Vagina (tissue), 2 donors: ENCODE measurements at regions not wholly inside any gene's neighbourhood (a gene's known extent, or its start where the extent isn't known, plus 50 kb on each side); places are given as distances from the start of the nearest gene placed in this dataset.
A peak's percentile ranks its signal among the peaks of the same experiment; 100 is the strongest.

Source experiments
- DNase-seq, 2 donors: peaks; one replicate each; pipeline ENCODE4 v3.0.0-alpha.2; 2017; ENCODE audit errors: extremely low spot score in 2 of 2
- H3K27ac ChIP-seq: fragments of 200-600 bp; sonication (generic); one replicate; pipeline ENCODE4 v1.5.1; 2019
- H3K27me3 ChIP-seq: fragments of 200-600 bp; sonication (generic); one replicate; pipeline ENCODE4 v1.5.1; 2019
- H3K36me3 ChIP-seq, 2 donors: fragments of 200-600 bp; sonication (generic); one replicate each; pipeline ENCODE4 v1.5.1; 2017 to 2019
- H3K4me1 ChIP-seq: fragments of 200-600 bp; sonication (generic); one replicate; pipeline ENCODE4 v1.5.1; 2019
- H3K4me3 ChIP-seq, 2 donors: fragments of 200-600 bp; sonication (generic); 1 replicate in 1 of 2; 2 replicates in 1 of 2; pipeline ENCODE4 v1.5.1; 2016 to 2019
- H3K9me3 ChIP-seq: fragments of 200-600 bp; sonication (generic); one replicate; pipeline ENCODE4 v1.5.1; 2019
- CTCF ChIP-seq, 3 experiments: fragments of 450-650 bp in 2 of 3; fragments of 200-600 bp in 1 of 3; sonication (generic) in 1 of 3; IDR thresholded peaks; one replicate each; pipeline ENCODE4 v1.5.1; 2017 to 2019; ENCODE audit warnings: antibody characterized with exemption in 3 of 3, mild to moderate bottlenecking in 2 of 3, moderate library complexity in 2 of 3
- POLR2A ChIP-seq, 2 donors: fragments of 450-650 bp; IDR thresholded peaks; one replicate each; pipeline ENCODE4 v1.6.1; 2017; ENCODE audit warnings: antibody characterized with exemption in 2 of 2, mild to moderate bottlenecking in 2 of 2, moderate library complexity in 2 of 2
- POLR2AphosphoS5 ChIP-seq, 2 donors: sonication (generic); formaldehyde crosslinking; IDR thresholded peaks; one replicate each; pipeline ENCODE4 v1.9.0; 2017; ENCODE audit warnings: antibody characterized with exemption in 2 of 2, mild to moderate bottlenecking in 2 of 2, low read depth in 1 of 2; ENCODE audit not compliant: insufficient read depth in 1 of 2
- intact Hi-C: fragments of 100-400 bp; cut with DNase I; formaldehyde crosslinking; loops from one replicate; pipeline ENCODE4 v1.15.1; 2023

- TF ChIP-seq POLR2A (IDR thresholded peaks at IDR 0.05): no peak
- no peak for TF ChIP-seq CTCF (IDR thresholded peaks at IDR 0.05)
- no peak for TF ChIP-seq POLR2AphosphoS5 (IDR thresholded peaks at IDR 0.05; ENCODE audit: insufficient read depth in 1 of 2, low read depth in 1 of 2)
- H3K4me1 ChIP-seq: peaks cover 30% of the 10 kb centered on the region
- H3K4me3 ChIP-seq: peak overlapping the region; percentile 71 to 72
- peak overlapping the region; percentile 74 for H3K27ac ChIP-seq
- no peaks in the 10 kb centered on the region for H3K9me3 ChIP-seq
- intact Hi-C loops: no loop called here
- no peak for DNase-seq
- no peaks in the 10 kb centered on the region for H3K27me3 ChIP-seq
- no peaks in the 10 kb centered on the region for H3K36me3 ChIP-seq
Observed at GRCh38 chr1:9183441-9183840, 51.1 kb upstream of the H6PD start.

GRCh38 chr1:9183898-9184297, 50.7 kb upstream of the H6PD start:
- TF ChIP-seq POLR2AphosphoS5 (IDR thresholded peaks at IDR 0.05; ENCODE audit: insufficient read depth in 1 of 2, low read depth in 1 of 2) (no peak), CTCF (IDR thresholded peaks at IDR 0.05) (no peak), POLR2A (IDR thresholded peaks at IDR 0.05) (no peak)
- DNase-seq: no peak
- peak overlapping the region in 1 of 2 donors; percentile 72 for H3K4me3 ChIP-seq
- intact Hi-C loops: no loop called here
- peaks cover 30% of the 10 kb centered on the region for H3K4me1 ChIP-seq
- H3K27ac ChIP-seq: no peak overlapping the region
- H3K36me3 ChIP-seq: no peaks in the 10 kb centered on the region
- H3K9me3 ChIP-seq: no peaks in the 10 kb centered on the region
- H3K27me3 ChIP-seq: no peaks in the 10 kb centered on the region

- no peaks in the 10 kb centered on the region for H3K36me3 ChIP-seq
- H3K27ac ChIP-seq: no peak overlapping the region
- H3K9me3 ChIP-seq: no peaks in the 10 kb centered on the region
- H3K27me3 ChIP-seq: no peaks in the 10 kb centered on the region
- intact Hi-C loops: no loop called here
- DNase-seq: no peak
- no peak for TF ChIP-seq CTCF (IDR thresholded peaks at IDR 0.05)
- TF ChIP-seq POLR2A (IDR thresholded peaks at IDR 0.05): no peak
- no peak for TF ChIP-seq POLR2AphosphoS5 (IDR thresholded peaks at IDR 0.05; ENCODE audit: insufficient read depth in 1 of 2, low read depth in 1 of 2)
- no peak overlapping the region for H3K4me3 ChIP-seq
- H3K4me1 ChIP-seq: peaks cover 30% of the 10 kb centered on the region
Observed at GRCh38 chr1:9184749-9185148, 49.8 kb upstream of the H6PD start.
